Stimulated activated naive CD8-positive, alpha-beta T cell treated with anti-CD3 and anti-CD28 coated beads, Interleukin-15, Interleukin-2, amounts not matched to agents 100 ng/mL and 50 ng/mL, for 24 hours (primary cell): ENCODE measurements at regions not wholly inside any gene's neighbourhood (a gene's known extent, or its start where the extent isn't known, plus 50 kb on each side); places are given as distances from the start of the nearest gene placed in this dataset.

ENCODE experiments used
- H3K27ac Mint-ChIP-seq: one replicate; pipeline ENCODE4 v1.8.0; 2021; ENCODE audit warnings: mild to moderate bottlenecking, mixed read lengths
- H3K27me3 Mint-ChIP-seq: one replicate; pipeline ENCODE4 v1.8.0; 2021; ENCODE audit warnings: mixed read lengths
- H3K36me3 Mint-ChIP-seq: one replicate; pipeline ENCODE4 v1.8.0; 2021; ENCODE audit warnings: low read depth, mixed read lengths
- H3K4me1 Mint-ChIP-seq: one replicate; pipeline ENCODE4 v1.8.0; 2021; ENCODE audit warnings: low read depth, mixed read lengths
- H3K4me3 Mint-ChIP-seq: one replicate; pipeline ENCODE4 v1.8.0; 2021; ENCODE audit warnings: mild to moderate bottlenecking, mixed read lengths
- H3K9me3 Mint-ChIP-seq: one replicate; pipeline ENCODE4 v1.8.0; 2021; ENCODE audit warnings: mixed read lengths

DNA sequence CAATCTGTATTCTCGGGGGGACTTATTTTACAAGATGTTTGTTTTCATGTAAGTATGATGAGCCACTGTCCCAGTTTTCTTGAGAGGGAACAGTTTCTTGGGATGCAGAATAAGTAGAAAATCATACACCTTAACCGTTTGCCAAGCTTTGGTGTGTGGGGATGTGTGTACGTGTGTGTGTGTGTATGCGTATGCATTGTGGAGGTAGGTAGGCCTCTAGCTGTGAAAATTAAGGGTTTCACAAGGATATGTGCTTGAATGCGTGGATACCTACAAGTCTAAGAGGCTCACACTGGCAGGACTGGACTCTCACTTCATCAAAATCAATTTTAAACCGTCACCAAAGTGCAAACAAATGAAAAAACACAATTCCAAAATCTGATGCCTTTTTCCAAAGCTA is 204.2 kb upstream of the RBMS1 start:
- H3K4me1 Mint-ChIP-seq = no peaks in the 10 kb centered on the region

GRCh38 chr2:160700021-160700814 is 206.6 kb upstream of the RBMS1 start:
- H3K4me1 Mint-ChIP-seq = peaks cover 14% of the 10 kb centered on the region

More for the DNA sequence above, 204.2 kb upstream of the RBMS1 start:
- no peak overlapping the region for H3K27ac Mint-ChIP-seq
- no peaks in the 10 kb centered on the region for H3K36me3 Mint-ChIP-seq
- no peak overlapping the region for H3K4me3 Mint-ChIP-seq
- no peaks in the 10 kb centered on the region for H3K9me3 Mint-ChIP-seq
- no peaks in the 10 kb centered on the region for H3K27me3 Mint-ChIP-seq

GRCh38 chr2:160701822-160702221 is 208.2 kb upstream of the RBMS1 start:
- no peaks in the 10 kb centered on the region for H3K36me3 Mint-ChIP-seq
- H3K4me1 Mint-ChIP-seq = peaks cover 14% of the 10 kb centered on the region
- H3K9me3 Mint-ChIP-seq = no peaks in the 10 kb centered on the region
- H3K27ac Mint-ChIP-seq = no peak overlapping the region
- H3K4me3 Mint-ChIP-seq = no peak overlapping the region
- no peaks in the 10 kb centered on the region for H3K27me3 Mint-ChIP-seq

More at GRCh38 chr2:160700021-160700814, 206.6 kb upstream of the RBMS1 start:
- no peak overlapping the region for H3K4me3 Mint-ChIP-seq
- H3K9me3 Mint-ChIP-seq = no peaks in the 10 kb centered on the region
- H3K27ac Mint-ChIP-seq = no peak overlapping the region
- no peaks in the 10 kb centered on the region for H3K36me3 Mint-ChIP-seq
- no peaks in the 10 kb centered on the region for H3K27me3 Mint-ChIP-seq

DNA sequence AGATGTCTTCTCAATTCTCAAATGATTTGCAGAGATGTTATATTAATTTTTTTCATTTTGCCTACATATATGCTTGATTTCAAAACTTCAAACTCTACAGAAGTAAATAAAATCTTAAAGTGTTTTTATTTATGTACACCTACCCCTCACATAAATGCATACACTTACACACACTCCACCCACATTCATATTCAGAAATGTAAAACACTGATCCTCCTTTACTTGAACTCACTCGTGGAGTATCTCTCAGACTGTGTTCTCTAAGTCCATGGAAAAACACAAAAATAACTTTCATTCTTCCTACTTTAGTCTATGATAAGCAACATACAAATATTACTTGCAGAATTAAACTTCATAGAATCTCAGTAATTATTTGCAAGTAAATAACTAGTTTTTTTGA is 209.1 kb upstream of the RBMS1 start:
- H3K9me3 Mint-ChIP-seq = no peaks in the 10 kb centered on the region
- H3K27me3 Mint-ChIP-seq = no peaks in the 10 kb centered on the region
- no peak overlapping the region for H3K4me3 Mint-ChIP-seq
- H3K27ac Mint-ChIP-seq = no peak overlapping the region
- H3K36me3 Mint-ChIP-seq = no peaks in the 10 kb centered on the region
- peaks cover 14% of the 10 kb centered on the region for H3K4me1 Mint-ChIP-seq

DNA sequence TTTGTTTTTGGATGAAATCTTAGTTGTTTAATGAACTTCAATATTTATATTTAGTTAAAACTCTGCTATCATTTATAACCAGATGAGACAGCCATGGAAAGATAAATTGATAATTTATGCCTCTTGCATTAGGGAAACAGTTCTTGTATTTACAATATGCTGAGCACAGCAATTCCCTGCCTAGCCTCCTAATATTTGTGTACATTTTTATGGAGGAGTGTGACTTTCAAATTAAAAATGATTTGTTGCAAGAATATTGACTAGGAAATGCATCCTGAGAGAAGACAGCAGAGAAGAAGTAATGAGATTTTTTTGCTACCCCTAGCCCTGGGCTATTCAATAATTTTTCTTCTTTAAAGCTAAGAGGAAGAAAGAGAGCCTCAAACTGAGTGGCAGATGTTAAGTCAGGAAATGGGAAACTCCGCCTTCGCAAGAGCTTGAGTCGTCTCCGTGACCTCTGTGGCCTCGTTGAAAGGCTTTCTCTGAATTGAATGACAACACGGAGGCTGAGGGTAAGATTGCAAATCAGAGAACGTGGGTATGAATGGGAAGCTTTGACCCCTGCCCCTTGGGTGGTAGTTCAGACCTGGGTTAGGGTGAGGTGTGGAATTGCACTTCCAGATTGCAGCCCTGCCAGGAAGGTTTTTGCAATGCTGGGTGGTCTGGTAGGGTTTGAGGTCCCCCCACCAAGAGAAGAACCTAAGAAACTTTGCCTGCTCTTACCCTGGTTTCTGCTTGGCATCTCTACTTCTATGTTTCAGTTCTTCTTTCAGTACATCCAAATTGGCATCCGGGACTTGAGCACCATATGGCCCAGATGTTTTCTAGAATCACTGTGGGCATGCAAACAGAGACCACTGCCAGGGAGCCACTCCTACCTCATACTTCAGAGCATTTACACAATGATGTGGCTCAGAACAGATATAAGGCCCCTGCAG is 210.3 kb upstream of the RBMS1 start:
- Mint-ChIP-seq H3K27ac (peak overlapping the region; percentile 11), H3K4me1 (peaks cover 14% of the 10 kb centered on the region), H3K27me3 (no peaks in the 10 kb centered on the region), H3K9me3 (no peaks in the 10 kb centered on the region), H3K4me3 (no peak overlapping the region), H3K36me3 (no peaks in the 10 kb centered on the region)

DNA sequence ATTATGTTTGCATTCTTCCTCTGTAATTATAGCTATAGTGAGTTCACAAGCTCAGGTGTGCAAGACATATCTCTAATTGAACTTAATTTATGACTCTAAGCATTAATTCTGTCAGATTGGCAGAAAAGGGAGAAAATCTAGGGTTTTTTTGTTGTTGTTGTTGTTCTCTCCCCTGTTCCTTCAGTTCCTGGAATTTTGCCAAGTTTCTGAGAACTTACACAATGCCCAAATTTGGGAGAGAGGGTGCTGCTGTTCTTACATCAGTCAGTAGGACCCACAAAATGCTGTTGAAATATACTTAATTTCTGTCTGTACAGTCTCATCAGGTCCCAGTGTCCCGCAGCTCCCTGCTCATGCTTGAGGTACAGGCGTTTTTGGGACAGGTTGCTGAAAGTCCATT is 221.8 kb upstream of the RBMS1 start:
- H3K27me3 Mint-ChIP-seq = no peaks in the 10 kb centered on the region
- H3K4me3 Mint-ChIP-seq = no peak overlapping the region
- no peaks in the 10 kb centered on the region for H3K9me3 Mint-ChIP-seq

GRCh38 chr2:160719116-160719515 is 225.5 kb upstream of the RBMS1 start:
- Mint-ChIP-seq H3K27me3 (no peaks in the 10 kb centered on the region), H3K9me3 (no peaks in the 10 kb centered on the region), H3K4me3 (no peak overlapping the region), H3K36me3 (no peaks in the 10 kb centered on the region), H3K4me1 (no peaks in the 10 kb centered on the region), H3K27ac (no peak overlapping the region)

More for the DNA sequence above, 221.8 kb upstream of the RBMS1 start:
- Mint-ChIP-seq H3K36me3 (no peaks in the 10 kb centered on the region), H3K27ac (no peak overlapping the region), H3K4me1 (no peaks in the 10 kb centered on the region)

GRCh38 chr2:160720098-160720497 is 226.5 kb upstream of the RBMS1 start:
- Mint-ChIP-seq H3K27me3 (no peaks in the 10 kb centered on the region), H3K4me3 (no peak overlapping the region), H3K9me3 (no peaks in the 10 kb centered on the region), H3K36me3 (no peaks in the 10 kb centered on the region), H3K4me1 (no peaks in the 10 kb centered on the region), H3K27ac (no peak overlapping the region)

GRCh38 chr2:160721089-160722040 is 227.8 kb upstream of the RBMS1 start:
- Mint-ChIP-seq H3K27ac (no peak overlapping the region), H3K4me3 (no peak overlapping the region), H3K36me3 (no peaks in the 10 kb centered on the region), H3K4me1 (no peaks in the 10 kb centered on the region), H3K9me3 (peaks cover 7% of the 10 kb centered on the region), H3K27me3 (no peaks in the 10 kb centered on the region)

DNA sequence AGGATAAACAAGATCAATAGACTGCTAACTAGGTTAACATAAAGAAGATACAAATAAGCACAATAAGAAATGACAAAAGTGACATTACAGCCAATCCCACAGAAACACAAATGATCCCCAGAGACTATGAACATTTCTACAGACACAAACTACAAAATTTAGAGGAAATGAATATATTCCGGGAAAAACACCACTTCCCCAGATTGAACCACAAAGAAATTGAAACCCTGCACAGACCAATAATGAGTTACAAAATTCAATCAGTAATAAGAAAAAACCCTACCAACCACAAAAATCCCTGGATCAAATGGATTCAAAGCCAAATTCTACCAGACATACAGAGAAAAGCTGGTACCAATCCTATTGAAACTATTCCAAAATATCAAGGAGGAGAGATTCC is 232.4 kb upstream of the RBMS1 start:
- Mint-ChIP-seq H3K27ac (no peak overlapping the region), H3K4me3 (no peak overlapping the region), H3K4me1 (no peaks in the 10 kb centered on the region), H3K36me3 (no peaks in the 10 kb centered on the region), H3K27me3 (no peaks in the 10 kb centered on the region), H3K9me3 (peaks cover 7% of the 10 kb centered on the region)

DNA sequence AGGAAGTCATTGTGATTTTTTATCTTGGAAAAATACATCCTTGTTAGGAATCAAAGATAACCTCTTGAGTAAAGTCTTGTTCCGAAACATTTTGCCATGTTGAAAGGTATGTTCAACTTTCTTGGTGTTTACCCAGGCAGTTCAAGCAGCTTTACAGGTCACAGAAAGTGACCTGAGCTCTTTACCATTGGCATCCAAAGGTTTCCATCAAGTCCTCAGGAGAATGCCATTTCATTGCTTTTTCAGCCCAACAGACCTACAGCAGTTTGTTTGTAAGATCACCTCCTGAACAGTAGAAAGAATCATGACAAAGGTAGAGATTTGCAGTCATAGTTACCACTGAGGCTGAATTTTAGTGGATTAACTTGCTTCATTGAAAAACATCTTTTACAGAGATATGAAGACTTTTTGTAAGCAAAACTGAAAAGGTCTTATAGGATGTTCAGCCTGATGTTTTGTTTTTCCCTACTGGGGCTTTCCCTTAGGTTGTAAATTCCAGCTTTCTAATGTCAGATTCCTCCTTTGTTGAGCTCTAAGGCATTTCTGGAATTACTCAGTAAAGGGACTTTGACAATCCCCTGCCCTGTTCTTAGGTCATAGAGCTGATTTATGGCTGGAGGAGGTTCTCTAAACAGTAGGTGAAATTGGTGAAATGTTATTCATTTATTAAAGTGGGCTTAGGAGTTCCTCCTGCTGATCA is 236.8 kb upstream of the RBMS1 start:
- H3K4me3 Mint-ChIP-seq = no peak overlapping the region
- H3K4me1 Mint-ChIP-seq = no peaks in the 10 kb centered on the region
- H3K27ac Mint-ChIP-seq = no peak overlapping the region
- H3K9me3 Mint-ChIP-seq = peaks cover 7% of the 10 kb centered on the region
- H3K27me3 Mint-ChIP-seq = no peaks in the 10 kb centered on the region
- no peaks in the 10 kb centered on the region for H3K36me3 Mint-ChIP-seq

DNA sequence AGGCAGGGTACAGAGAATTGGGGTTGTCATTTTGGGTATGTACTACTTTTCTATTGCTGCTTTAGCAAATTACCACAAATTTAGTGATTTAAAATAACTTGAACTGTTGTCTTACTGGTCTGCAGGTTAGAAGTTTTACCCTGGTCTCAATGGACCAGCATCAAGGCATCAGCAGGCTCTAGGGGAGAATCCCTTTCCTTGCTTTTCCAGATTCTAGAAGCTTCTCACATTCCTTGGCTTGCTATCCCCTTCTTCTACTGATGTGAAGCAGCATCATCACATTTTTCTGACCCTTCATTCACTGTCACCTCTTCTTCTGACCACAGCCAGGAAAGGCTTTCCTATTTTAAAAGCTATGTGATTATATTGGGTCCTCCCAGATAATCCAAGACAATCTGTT is 237.8 kb upstream of the RBMS1 start:
- no peaks in the 10 kb centered on the region for H3K9me3 Mint-ChIP-seq
- H3K27ac Mint-ChIP-seq = no peak overlapping the region
- peaks cover 6% of the 10 kb centered on the region for H3K27me3 Mint-ChIP-seq
- no peaks in the 10 kb centered on the region for H3K4me1 Mint-ChIP-seq
- H3K4me3 Mint-ChIP-seq = no peak overlapping the region
- no peaks in the 10 kb centered on the region for H3K36me3 Mint-ChIP-seq

DNA sequence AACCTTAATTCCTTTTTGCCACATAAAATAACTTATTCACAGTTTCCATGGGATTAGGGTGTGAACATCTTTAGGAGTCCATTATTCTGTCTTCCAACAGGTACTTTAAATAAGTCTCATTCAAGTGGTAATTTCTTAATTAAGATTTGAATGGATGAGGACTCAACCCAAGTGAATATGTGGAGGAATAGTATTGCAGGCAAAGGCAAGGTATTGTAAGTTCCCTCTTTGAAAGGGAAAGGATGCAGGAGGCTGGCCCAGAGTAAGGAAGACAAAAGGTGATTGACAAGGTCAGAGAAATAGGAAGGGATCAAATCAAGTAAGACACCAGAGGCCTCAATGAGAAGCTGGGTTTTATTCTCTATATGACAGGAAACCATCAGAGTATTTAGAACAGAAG is 238.2 kb upstream of the RBMS1 start:
- Mint-ChIP-seq H3K4me3 (no peak overlapping the region), H3K4me1 (no peaks in the 10 kb centered on the region), H3K27ac (no peak overlapping the region), H3K36me3 (no peaks in the 10 kb centered on the region), H3K27me3 (peaks cover 6% of the 10 kb centered on the region), H3K9me3 (no peaks in the 10 kb centered on the region)

- Mint-ChIP-seq H3K27me3 (peaks cover 6% of the 10 kb centered on the region), H3K9me3 (no peaks in the 10 kb centered on the region), H3K36me3 (no peaks in the 10 kb centered on the region), H3K4me1 (no peaks in the 10 kb centered on the region), H3K27ac (no peak overlapping the region), H3K4me3 (no peak overlapping the region)
Observed at GRCh38 chr2:160735696-160736095, 242.1 kb upstream of the RBMS1 start.
